ENCODE measurements at regions not wholly inside any gene's neighbourhood (a gene's known extent, or its start where the extent isn't known, plus 50 kb on each side); places are given as distances from the start of the nearest gene placed in this dataset.

GRCh38 chr4:166257891-166258290, 384.9 kb downstream of the TLL1 start:
- TF ChIP-seq CTCF (IDR thresholded peaks at IDR 0.05; ENCODE audit: low read depth, low read length) = no peak
- no peak for DNase-seq (ENCODE audit: low read depth, low spot score)
- Histone ChIP-seq H3K27ac (ENCODE audit: low read depth, low read length) (no peak overlapping the region), H3K27me3 (ENCODE audit: control insufficient read depth, insufficient read depth, low read length) (no peaks in the 10 kb centered on the region), H3K9me3 (ENCODE audit: control insufficient read depth, insufficient read depth, low read length) (no peaks in the 10 kb centered on the region; the same call in 1 of the 2 replicates), H3K4me3 (ENCODE audit: low read depth, low read length) (no peak overlapping the region)
- CTCF ChIA-PET = no interaction called here
- POLR2A ChIA-PET = no interaction called here

- no peak overlapping the region for H3K27ac ChIP-seq (ENCODE audit: low read depth, low read length)
- ChIA-PET CTCF (no interaction called here), POLR2A (no interaction called here)
- no peak for TF ChIP-seq CTCF (IDR thresholded peaks at IDR 0.05; ENCODE audit: low read depth, low read length)
- DNase-seq (ENCODE audit: low read depth, low spot score) = no peak
- H3K27me3 ChIP-seq (ENCODE audit: control insufficient read depth, insufficient read depth, low read length) = no peaks in the 10 kb centered on the region
- no peaks in the 10 kb centered on the region; the same call in 1 of the 2 replicates for H3K9me3 ChIP-seq (ENCODE audit: control insufficient read depth, insufficient read depth, low read length)
- H3K4me3 ChIP-seq (ENCODE audit: low read depth, low read length) = no peak overlapping the region
Measured at GRCh38 chr4:166259081-166259480, 386.0 kb downstream of the TLL1 start.

DNA sequence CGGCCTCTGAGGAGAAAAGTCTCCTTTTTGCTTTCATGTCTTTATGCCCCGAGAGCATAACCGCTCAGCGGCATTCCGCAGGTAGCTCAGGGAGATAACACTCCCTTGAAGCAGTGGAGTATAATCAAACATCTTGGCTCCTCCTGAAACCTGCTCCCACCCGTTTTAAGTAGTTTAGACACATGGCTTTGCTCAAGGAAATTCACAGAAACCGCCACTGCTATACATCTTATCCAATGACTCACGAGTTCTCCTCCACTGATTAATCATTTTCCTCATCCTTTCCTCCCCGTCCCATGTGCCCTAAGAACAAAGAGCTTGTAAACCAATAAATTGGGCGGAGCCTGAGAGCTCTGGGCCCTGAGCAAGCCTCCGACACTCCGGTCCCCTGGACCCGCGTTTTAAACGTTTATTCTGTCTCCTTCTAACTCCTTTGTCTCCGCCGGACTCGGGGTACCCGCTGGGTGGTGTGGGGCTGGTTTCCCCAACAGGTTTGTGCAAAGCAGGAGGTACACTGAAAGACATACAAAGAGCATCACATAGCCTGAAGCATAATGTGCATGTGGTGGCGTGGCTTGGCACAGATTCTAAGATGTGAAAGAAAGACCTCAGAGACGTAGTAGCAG, 401.2 kb downstream of the TLL1 start:
- no peak for TF ChIP-seq CTCF (IDR thresholded peaks at IDR 0.05; ENCODE audit: low read depth, low read length)
- H3K27ac ChIP-seq (ENCODE audit: low read depth, low read length) = no peak overlapping the region
- no peaks in the 10 kb centered on the region for H3K27me3 ChIP-seq (ENCODE audit: control insufficient read depth, insufficient read depth, low read length)
- ChIA-PET POLR2A (no interaction called here), CTCF (no interaction called here)
- no peak for DNase-seq (ENCODE audit: low read depth, low spot score)
- H3K9me3 ChIP-seq (ENCODE audit: control insufficient read depth, insufficient read depth, low read length) = peaks cover 7% of the 10 kb centered on the region
- H3K4me3 ChIP-seq (ENCODE audit: low read depth, low read length) = no peak overlapping the region

DNA sequence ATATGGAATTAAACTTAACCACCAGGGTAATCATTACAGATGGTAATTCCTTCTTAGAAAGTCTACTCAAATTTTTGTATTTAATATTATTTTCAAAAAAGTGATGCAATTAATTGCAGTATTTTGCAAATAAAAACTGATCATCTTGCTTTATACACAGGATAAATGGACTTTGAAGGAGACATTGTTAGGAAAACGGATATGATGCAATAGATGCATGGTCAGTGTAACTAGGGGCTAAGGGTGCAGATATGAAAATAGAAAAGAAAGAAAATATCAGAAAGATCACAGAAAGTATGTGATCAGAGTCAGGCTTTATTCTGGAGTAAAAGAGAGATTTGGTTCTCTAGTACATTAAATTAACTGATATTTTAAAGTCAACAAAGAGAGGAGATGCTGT, 401.7 kb downstream of the TLL1 start:
- ChIA-PET CTCF (no interaction called here), POLR2A (no interaction called here)
- Histone ChIP-seq H3K9me3 (ENCODE audit: control insufficient read depth, insufficient read depth, low read length) (peaks cover 7% of the 10 kb centered on the region), H3K27me3 (ENCODE audit: control insufficient read depth, insufficient read depth, low read length) (no peaks in the 10 kb centered on the region), H3K27ac (ENCODE audit: low read depth, low read length) (no peak overlapping the region), H3K4me3 (ENCODE audit: low read depth, low read length) (no peak overlapping the region)
- DNase-seq (ENCODE audit: low read depth, low spot score) = no peak
- TF ChIP-seq CTCF (IDR thresholded peaks at IDR 0.05; ENCODE audit: low read depth, low read length) = no peak

GRCh38 chr4:166277401-166277800, 404.4 kb downstream of the TLL1 start:
- no peak overlapping the region for H3K27ac ChIP-seq (ENCODE audit: low read depth, low read length)
- peaks cover 7% of the 10 kb centered on the region for H3K9me3 ChIP-seq (ENCODE audit: control insufficient read depth, insufficient read depth, low read length)
- DNase-seq (ENCODE audit: low read depth, low spot score) = no peak
- H3K27me3 ChIP-seq (ENCODE audit: control insufficient read depth, insufficient read depth, low read length) = no peaks in the 10 kb centered on the region
- no peak for TF ChIP-seq CTCF (IDR thresholded peaks at IDR 0.05; ENCODE audit: low read depth, low read length)
- POLR2A ChIA-PET = no interaction called here
- CTCF ChIA-PET = no interaction called here
- H3K4me3 ChIP-seq (ENCODE audit: low read depth, low read length) = no peak overlapping the region
